ENCODE measurements at regions not wholly inside any gene's neighbourhood (a gene's known extent, or its start where the extent isn't known, plus 50 kb on each side); places are given as distances from the start of the nearest gene placed in this dataset.

- Histone ChIP-seq H3K4me3 (replicated peaks in 1 of 4; ENCODE audit: control extremely low read depth in 1 of 4, insufficient read depth in 1 of 4, low read depth in 3 of 4, low read length in 4 of 4) (no peak overlapping the region), H3K36me3 (ENCODE audit: control insufficient read depth, insufficient read depth, low read length) (no peaks in the 10 kb centered on the region), H3K4me1 (ENCODE audit: control insufficient read depth, extremely low read depth, insufficient read depth, low read length) (no peaks in the 10 kb centered on the region), H3K27ac (ENCODE audit: insufficient read depth, low read length) (no peak overlapping the region), H4K20me1 (ENCODE audit: control insufficient read depth, extremely low read depth, insufficient read depth, low read length) (no peaks in the 10 kb centered on the region), H3K79me2 (ENCODE audit: control insufficient read depth, insufficient read depth, low read length) (no peaks in the 10 kb centered on the region), H3K9me3 (ENCODE audit: control insufficient read depth, insufficient read depth, low read depth, low read length) (no peaks in the 10 kb centered on the region), H3K9ac (ENCODE audit: insufficient read depth, low read length) (no peak overlapping the region), H2AFZ (ENCODE audit: low read length) (no peak overlapping the region), H3K27me3 (ENCODE audit: control insufficient read depth, insufficient read depth, low read length) (peaks cover 21% of the 10 kb centered on the region), H3K4me2 (ENCODE audit: extremely low read depth, insufficient read depth, low read length) (no peak overlapping the region)
- no peak for DNase-seq (ENCODE audit: low read depth in 2 of 2)
- no peak for TF ChIP-seq EZH2 (IDR thresholded peaks at IDR 0.05; ENCODE audit: low read length, missing control alignments)
- TF ChIP-seq, protein P1, sequence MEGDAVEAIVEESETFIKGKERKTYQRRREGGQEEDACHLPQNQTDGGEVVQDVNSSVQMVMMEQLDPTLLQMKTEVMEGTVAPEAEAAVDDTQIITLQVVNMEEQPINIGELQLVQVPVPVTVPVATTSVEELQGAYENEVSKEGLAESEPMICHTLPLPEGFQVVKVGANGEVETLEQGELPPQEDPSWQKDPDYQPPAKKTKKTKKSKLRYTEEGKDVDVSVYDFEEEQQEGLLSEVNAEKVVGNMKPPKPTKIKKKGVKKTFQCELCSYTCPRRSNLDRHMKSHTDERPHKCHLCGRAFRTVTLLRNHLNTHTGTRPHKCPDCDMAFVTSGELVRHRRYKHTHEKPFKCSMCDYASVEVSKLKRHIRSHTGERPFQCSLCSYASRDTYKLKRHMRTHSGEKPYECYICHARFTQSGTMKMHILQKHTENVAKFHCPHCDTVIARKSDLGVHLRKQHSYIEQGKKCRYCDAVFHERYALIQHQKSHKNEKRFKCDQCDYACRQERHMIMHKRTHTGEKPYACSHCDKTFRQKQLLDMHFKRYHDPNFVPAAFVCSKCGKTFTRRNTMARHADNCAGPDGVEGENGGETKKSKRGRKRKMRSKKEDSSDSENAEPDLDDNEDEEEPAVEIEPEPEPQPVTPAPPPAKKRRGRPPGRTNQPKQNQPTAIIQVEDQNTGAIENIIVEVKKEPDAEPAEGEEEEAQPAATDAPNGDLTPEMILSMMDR (conservative IDR thresholded peaks at IDR 0.05 in 1 of 2, IDR thresholded peaks at IDR 0.05 in 1 of 2; ENCODE audit: low read depth in 1 of 2, low read length in 2 of 2) = no peak
Measured at GRCh38 chr15:70521576-70522322, 241.6 kb downstream of the UACA start.

DNA sequence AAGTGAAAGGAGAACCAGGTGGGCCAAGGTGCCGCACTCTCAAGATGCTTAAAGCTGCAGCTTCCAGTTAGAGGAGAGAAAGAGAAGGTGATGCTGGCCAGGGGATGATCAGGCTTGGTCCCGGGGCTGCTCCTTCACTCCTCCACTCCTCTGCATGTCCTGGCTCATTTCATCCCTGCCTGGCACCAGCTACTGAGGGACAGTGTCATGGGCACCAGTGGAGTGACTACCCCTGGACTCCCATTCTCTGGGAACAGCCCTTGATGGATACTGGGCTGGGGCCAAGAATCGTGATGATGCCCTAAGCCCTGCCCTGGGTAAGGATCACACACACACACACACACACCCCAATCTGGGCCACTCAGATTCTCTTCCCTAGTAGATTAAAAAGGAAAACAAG is 243.7 kb downstream of the UACA start:
- Histone ChIP-seq H3K4me2 (ENCODE audit: extremely low read depth, insufficient read depth, low read length) (no peak overlapping the region), H4K20me1 (ENCODE audit: control insufficient read depth, extremely low read depth, insufficient read depth, low read length) (no peaks in the 10 kb centered on the region), H3K79me2 (ENCODE audit: control insufficient read depth, insufficient read depth, low read length) (no peaks in the 10 kb centered on the region), H3K9me3 (ENCODE audit: control insufficient read depth, insufficient read depth, low read depth, low read length) (no peaks in the 10 kb centered on the region), H3K4me3 (replicated peaks in 1 of 4; ENCODE audit: control extremely low read depth in 1 of 4, insufficient read depth in 1 of 4, low read depth in 3 of 4, low read length in 4 of 4) (no peak overlapping the region), H3K9ac (ENCODE audit: insufficient read depth, low read length) (no peak overlapping the region), H3K36me3 (ENCODE audit: control insufficient read depth, insufficient read depth, low read length) (no peaks in the 10 kb centered on the region), H3K27ac (ENCODE audit: insufficient read depth, low read length) (no peak overlapping the region), H2AFZ (ENCODE audit: low read length) (no peak overlapping the region), H3K27me3 (ENCODE audit: control insufficient read depth, insufficient read depth, low read length) (peaks cover 22% of the 10 kb centered on the region), H3K4me1 (ENCODE audit: control insufficient read depth, extremely low read depth, insufficient read depth, low read length) (no peaks in the 10 kb centered on the region)
- no peak for DNase-seq (ENCODE audit: low read depth in 2 of 2)
- no peak for TF ChIP-seq EZH2 (IDR thresholded peaks at IDR 0.05; ENCODE audit: low read length, missing control alignments)
- TF ChIP-seq, protein P1 (conservative IDR thresholded peaks at IDR 0.05 in 1 of 2, IDR thresholded peaks at IDR 0.05 in 1 of 2; ENCODE audit: low read depth in 1 of 2, low read length in 2 of 2) = no peak

DNA sequence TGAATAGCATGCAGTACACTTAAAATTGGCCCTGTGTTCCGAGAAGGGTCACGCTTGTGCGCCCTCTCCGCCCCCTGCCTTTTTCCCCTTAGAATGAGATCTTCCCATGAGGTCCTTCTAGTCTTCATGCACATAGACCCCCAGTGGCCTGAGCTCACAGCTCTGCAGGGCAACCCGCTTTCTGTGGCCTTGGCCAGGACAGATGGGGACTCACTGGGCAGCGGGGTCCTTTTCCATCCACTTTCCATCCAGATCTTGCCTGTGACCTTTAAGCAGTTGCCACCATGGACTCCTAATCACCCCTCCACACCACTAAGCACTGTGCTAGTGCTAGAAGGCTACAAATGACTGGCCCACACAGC is 244.4 kb downstream of the UACA start:
- Histone ChIP-seq H2AFZ (ENCODE audit: low read length) (no peak overlapping the region), H3K9ac (ENCODE audit: insufficient read depth, low read length) (no peak overlapping the region), H4K20me1 (ENCODE audit: control insufficient read depth, extremely low read depth, insufficient read depth, low read length) (no peaks in the 10 kb centered on the region), H3K4me1 (ENCODE audit: control insufficient read depth, extremely low read depth, insufficient read depth, low read length) (no peaks in the 10 kb centered on the region), H3K4me3 (replicated peaks in 1 of 4; ENCODE audit: control extremely low read depth in 1 of 4, insufficient read depth in 1 of 4, low read depth in 3 of 4, low read length in 4 of 4) (no peak overlapping the region), H3K4me2 (ENCODE audit: extremely low read depth, insufficient read depth, low read length) (no peak overlapping the region), H3K79me2 (ENCODE audit: control insufficient read depth, insufficient read depth, low read length) (no peaks in the 10 kb centered on the region), H3K27me3 (ENCODE audit: control insufficient read depth, insufficient read depth, low read length) (peaks cover 28% of the 10 kb centered on the region), H3K36me3 (ENCODE audit: control insufficient read depth, insufficient read depth, low read length) (no peaks in the 10 kb centered on the region), H3K27ac (ENCODE audit: insufficient read depth, low read length) (no peak overlapping the region), H3K9me3 (ENCODE audit: control insufficient read depth, insufficient read depth, low read depth, low read length) (no peaks in the 10 kb centered on the region)
- no peak for DNase-seq (ENCODE audit: low read depth in 2 of 2)
- TF ChIP-seq, protein P1 (conservative IDR thresholded peaks at IDR 0.05 in 1 of 2, IDR thresholded peaks at IDR 0.05 in 1 of 2; ENCODE audit: low read depth in 1 of 2, low read length in 2 of 2) = no peak
- TF ChIP-seq EZH2 (IDR thresholded peaks at IDR 0.05; ENCODE audit: low read length, missing control alignments) = no peak
